Upper lobe of left lung (tissue), 6 donors: ENCODE measurements at regions not wholly inside any gene's neighbourhood (a gene's known extent, or its start where the extent isn't known, plus 50 kb on each side); places are given as distances from the start of the nearest gene placed in this dataset.

Source experiments
- ATAC-seq, 2 donors: fragments of 200-7000 bp; cut with Tn5 transposase; one replicate each; pipeline ENCODE4 v1.9.1; 2022; ENCODE audit warnings: mild to moderate bottlenecking in 2 of 2, moderate library complexity in 2 of 2; ENCODE audit not compliant: low FRiP score in 2 of 2
- DNase-seq, 2 donors: peaks; one replicate each; pipeline ENCODE4 v3.0.0-alpha.2; 2019 to 2020
- H3K27ac ChIP-seq, 4 donors: fragments of 200-600 bp; sonication (generic); one replicate each; pipeline ENCODE4 v1.5.1; 2016 to 2019
- H3K27me3 ChIP-seq, 4 donors: fragments of 200-600 bp; sonication (generic); one replicate each; pipeline ENCODE4 v1.5.1; 2017 to 2019
- H3K36me3 ChIP-seq, 4 donors: fragments of 200-600 bp; sonication (generic); one replicate each; pipeline ENCODE4 v1.5.1; 2016 to 2019
- H3K4me1 ChIP-seq, 4 donors: fragments of 200-600 bp; sonication (generic); one replicate each; pipeline ENCODE4 v1.5.1; 2018 to 2019
- H3K4me3 ChIP-seq, 4 donors: fragments of 200-600 bp; sonication (generic); one replicate each; pipeline ENCODE4 v1.5.1; 2017 to 2019; ENCODE audit warnings: mild to moderate bottlenecking in 2 of 4, moderate library complexity in 1 of 4
- H3K9me3 ChIP-seq, 4 donors: fragments of 200-600 bp; sonication (generic); one replicate each; pipeline ENCODE4 v1.5.1; 2018 to 2019
- EP300 ChIP-seq, 4 donors: sonication (generic); formaldehyde crosslinking; IDR thresholded peaks; one replicate each; pipeline ENCODE4 v1.5.1; 2017; ENCODE audit warnings: antibody characterized with exemption in 4 of 4, control low read depth in 2 of 4
- POLR2A ChIP-seq, 4 donors: fragments of 450-650 bp; IDR thresholded peaks; one replicate each; pipeline ENCODE4 v1.5.1; 2016 to 2017; ENCODE audit warnings: antibody characterized with exemption in 4 of 4, mild to moderate bottlenecking in 2 of 4
- POLR2AphosphoS5 ChIP-seq, 2 donors: sonication (generic); formaldehyde crosslinking; IDR thresholded peaks; one replicate each; pipeline ENCODE4 v1.5.1; 2017; ENCODE audit warnings: antibody characterized with exemption in 2 of 2
- WGBS, 2 donors: methylation state at CpG; one replicate each; pipeline ENCODE4 v1.1.5; 2017 to 2018; 5-methylcytosine and 5-hydroxymethylcytosine counted together
- TF ChIP-seq, protein P1 (sequence below), 6 experiments: fragments of 450-650 bp in 4 of 6; fragments of 200-600 bp in 2 of 6; sonication (generic) in 2 of 6; IDR thresholded peaks; one replicate each; pipeline ENCODE4 v1.5.1; 2016 to 2019; ENCODE audit warnings: antibody characterized with exemption in 6 of 6
- donor health status: DM: no; HTN: no; CAD: no; lungs with moderate emphysema.
- donor health status: DM: no; HTN: yes; CAD: no; lungs with severe emphysema.

DNA sequence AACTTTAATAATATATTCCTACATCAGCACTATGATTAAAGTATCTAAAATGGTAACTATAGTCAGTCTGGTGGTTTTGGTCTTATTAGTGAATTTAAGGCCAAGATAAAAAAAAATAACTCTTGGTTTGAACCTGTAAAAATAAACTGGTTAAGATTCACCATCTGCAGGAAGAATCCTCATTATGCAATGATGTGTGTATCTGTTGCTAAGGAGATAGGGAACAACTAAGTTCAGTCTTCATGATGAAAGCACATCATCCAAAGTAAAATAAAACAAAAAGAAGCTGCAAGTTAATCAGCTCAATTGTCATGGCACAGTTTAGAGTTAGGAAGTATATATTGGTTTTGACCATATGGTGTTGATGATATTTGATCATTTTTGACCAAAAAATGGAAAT is 466.0 kb downstream of the NYAP2 start:
- DNase-seq (no peak), ATAC-seq (no peak)

DNA sequence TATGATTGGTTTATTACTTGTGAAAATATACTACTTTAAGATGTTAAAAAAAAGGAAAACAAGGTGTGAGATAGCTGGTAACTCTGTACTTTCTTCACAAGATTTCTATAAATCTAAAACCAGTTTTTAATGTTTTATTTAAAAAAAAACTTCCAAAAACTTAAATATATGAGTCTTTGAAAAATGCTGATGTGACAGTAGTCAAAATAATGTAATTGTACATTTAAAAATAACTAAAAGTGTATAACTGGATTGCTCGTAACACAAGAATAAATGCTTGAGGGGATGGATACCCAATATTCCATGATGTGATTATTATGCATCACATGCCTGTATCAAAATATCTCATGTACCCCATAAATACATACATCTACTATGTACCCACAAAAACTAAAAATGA is 464.9 kb downstream of the NYAP2 start:
- WGBS, 2 donors = 83 to 86% methylated on average over 1 of the region's 1 CpG
- ATAC-seq = no peak
- no peaks in the 10 kb centered on the region for H3K4me1 ChIP-seq

More for the DNA sequence above, 466.0 kb downstream of the NYAP2 start:
- H3K4me3 ChIP-seq = no peak overlapping the region
- H3K27ac ChIP-seq = no peak overlapping the region
- H3K27me3 ChIP-seq = no peaks in the 10 kb centered on the region
- no peaks in the 10 kb centered on the region for H3K4me1 ChIP-seq
- TF ChIP-seq POLR2A (IDR thresholded peaks at IDR 0.05) (no peak), POLR2AphosphoS5 (IDR thresholded peaks at IDR 0.05) (no peak), EP300 (IDR thresholded peaks at IDR 0.05) (no peak)
- TF ChIP-seq, protein P1, sequence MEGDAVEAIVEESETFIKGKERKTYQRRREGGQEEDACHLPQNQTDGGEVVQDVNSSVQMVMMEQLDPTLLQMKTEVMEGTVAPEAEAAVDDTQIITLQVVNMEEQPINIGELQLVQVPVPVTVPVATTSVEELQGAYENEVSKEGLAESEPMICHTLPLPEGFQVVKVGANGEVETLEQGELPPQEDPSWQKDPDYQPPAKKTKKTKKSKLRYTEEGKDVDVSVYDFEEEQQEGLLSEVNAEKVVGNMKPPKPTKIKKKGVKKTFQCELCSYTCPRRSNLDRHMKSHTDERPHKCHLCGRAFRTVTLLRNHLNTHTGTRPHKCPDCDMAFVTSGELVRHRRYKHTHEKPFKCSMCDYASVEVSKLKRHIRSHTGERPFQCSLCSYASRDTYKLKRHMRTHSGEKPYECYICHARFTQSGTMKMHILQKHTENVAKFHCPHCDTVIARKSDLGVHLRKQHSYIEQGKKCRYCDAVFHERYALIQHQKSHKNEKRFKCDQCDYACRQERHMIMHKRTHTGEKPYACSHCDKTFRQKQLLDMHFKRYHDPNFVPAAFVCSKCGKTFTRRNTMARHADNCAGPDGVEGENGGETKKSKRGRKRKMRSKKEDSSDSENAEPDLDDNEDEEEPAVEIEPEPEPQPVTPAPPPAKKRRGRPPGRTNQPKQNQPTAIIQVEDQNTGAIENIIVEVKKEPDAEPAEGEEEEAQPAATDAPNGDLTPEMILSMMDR (IDR thresholded peaks at IDR 0.05) = no peak
- H3K9me3 ChIP-seq = no peaks in the 10 kb centered on the region
- no peaks in the 10 kb centered on the region for H3K36me3 ChIP-seq

DNA sequence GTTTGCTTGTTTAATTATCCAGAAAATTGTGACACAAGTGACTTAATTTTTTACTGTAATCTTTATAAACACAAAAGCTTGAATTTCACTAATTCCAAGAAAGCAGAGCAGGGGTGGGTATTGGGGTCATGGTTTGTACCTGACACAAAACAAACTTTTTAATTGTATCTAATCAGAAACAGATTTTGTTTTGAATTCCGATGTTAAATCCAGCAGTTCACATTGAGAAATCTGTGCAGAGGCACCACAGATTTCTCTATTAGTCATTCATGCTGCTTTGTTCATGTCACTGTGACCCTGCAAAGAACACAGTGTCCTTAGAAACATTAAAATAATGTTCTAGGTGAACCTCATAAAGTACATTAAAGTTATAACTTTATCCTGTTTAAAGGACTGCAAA is 443.4 kb downstream of the NYAP2 start:
- Histone ChIP-seq H3K4me1 (no peaks in the 10 kb centered on the region), H3K36me3 (no peaks in the 10 kb centered on the region), H3K27me3 (no peaks in the 10 kb centered on the region), H3K27ac (no peak overlapping the region), H3K4me3 (no peak overlapping the region), H3K9me3 (no peaks in the 10 kb centered on the region)
- ATAC-seq = no peak
- no peak for DNase-seq
- WGBS, 2 donors = 67 to 72% methylated on average over 1 of the region's 1 CpG
- no peak for TF ChIP-seq POLR2A (IDR thresholded peaks at IDR 0.05)
- TF ChIP-seq, protein P1 (IDR thresholded peaks at IDR 0.05) = no peak

More for the DNA sequence above, 464.9 kb downstream of the NYAP2 start:
- Histone ChIP-seq H3K9me3 (no peaks in the 10 kb centered on the region), H3K27ac (no peak overlapping the region), H3K27me3 (no peaks in the 10 kb centered on the region), H3K4me3 (no peak overlapping the region), H3K36me3 (no peaks in the 10 kb centered on the region)
- TF ChIP-seq POLR2AphosphoS5 (IDR thresholded peaks at IDR 0.05) (no peak), EP300 (IDR thresholded peaks at IDR 0.05) (no peak), POLR2A (IDR thresholded peaks at IDR 0.05) (no peak)
- TF ChIP-seq, protein P1 (IDR thresholded peaks at IDR 0.05) = no peak
- DNase-seq = no peak

DNA sequence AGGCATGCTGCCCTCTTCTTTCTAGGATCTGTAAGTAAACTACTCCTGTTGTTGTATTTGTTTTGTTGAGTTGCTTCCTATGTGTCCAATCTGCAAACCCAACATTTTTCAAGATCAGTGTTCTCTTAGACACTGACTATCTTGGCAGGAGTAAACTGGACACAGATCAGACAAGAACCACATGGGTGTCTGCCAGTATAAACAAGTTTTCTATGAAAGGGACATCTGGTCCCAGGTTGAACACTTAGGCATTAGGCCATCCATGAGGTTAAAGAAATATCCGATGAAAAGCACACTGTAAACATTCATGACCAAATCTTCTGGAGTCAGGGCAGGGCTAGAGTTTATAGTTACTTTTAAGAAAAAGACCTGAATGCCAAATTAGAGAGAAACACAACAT is 441.8 kb downstream of the NYAP2 start:
- no peak for TF ChIP-seq POLR2A (IDR thresholded peaks at IDR 0.05)
- no peaks in the 10 kb centered on the region for H3K27me3 ChIP-seq
- no peaks in the 10 kb centered on the region for H3K4me1 ChIP-seq
- no peak overlapping the region for H3K4me3 ChIP-seq
- ATAC-seq (no peak), DNase-seq (no peak)
- H3K36me3 ChIP-seq = no peaks in the 10 kb centered on the region
- H3K9me3 ChIP-seq = no peaks in the 10 kb centered on the region
- no peak overlapping the region for H3K27ac ChIP-seq
- 68 to 75% methylated on average over 1 of the region's 1 CpG for WGBS, 2 donors

DNA sequence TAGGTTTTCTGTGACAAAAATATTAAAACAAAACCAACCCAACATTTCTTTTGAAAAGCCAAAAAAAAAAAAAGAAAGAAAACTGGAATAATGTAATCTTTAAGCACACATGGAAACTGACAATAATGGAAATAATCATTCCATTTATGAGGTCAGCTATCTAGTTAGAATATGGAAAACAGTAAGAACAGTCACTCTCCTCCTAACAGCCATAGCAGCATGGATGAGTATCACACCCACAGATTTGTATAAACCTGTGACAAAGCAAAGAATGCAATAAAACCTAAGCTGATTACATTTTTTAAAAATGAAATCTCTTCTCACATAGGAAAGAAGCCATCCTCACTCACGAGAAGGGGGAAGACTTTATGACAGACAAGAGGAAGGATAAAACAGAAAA is 437.8 kb downstream of the NYAP2 start:
- H3K9me3 ChIP-seq = no peaks in the 10 kb centered on the region
- TF ChIP-seq EP300 (IDR thresholded peaks at IDR 0.05) = no peak
- no peak for TF ChIP-seq POLR2A (IDR thresholded peaks at IDR 0.05)
- TF ChIP-seq POLR2AphosphoS5 (IDR thresholded peaks at IDR 0.05) = no peak
- TF ChIP-seq, protein P1 (IDR thresholded peaks at IDR 0.05) = no peak
- H3K27me3 ChIP-seq = no peaks in the 10 kb centered on the region
- no peak for ATAC-seq
- no peaks in the 10 kb centered on the region for H3K36me3 ChIP-seq
- DNase-seq = no peak
- no peaks in the 10 kb centered on the region for H3K4me1 ChIP-seq
- WGBS, 2 donors = 58 to 88% methylated on average over 1 of the region's 1 CpG
- H3K27ac ChIP-seq = no peak overlapping the region
- no peak overlapping the region for H3K4me3 ChIP-seq
